AML-193 (cell line): ENCODE measurements at regions not wholly inside any gene's neighbourhood (a gene's known extent, or its start where the extent isn't known, plus 50 kb on each side); places are given as distances from the start of the nearest gene placed in this dataset.
"Not testable (repeated sequence)": the region's sequence is repeated elsewhere in the genome, so short reads cannot be mapped to it uniquely, and the experiment has no call there.

Experiments used
- DNase-seq, 2 experiments: peaks; one replicate each; lab custom pipeline; 2025; lab: John Stamatoyannopoulos, UW

- DNase-seq: no peak
Observed at GRCh38 chr4:10276152-10276551, 159.6 kb upstream of the WDR1 start.

DNA sequence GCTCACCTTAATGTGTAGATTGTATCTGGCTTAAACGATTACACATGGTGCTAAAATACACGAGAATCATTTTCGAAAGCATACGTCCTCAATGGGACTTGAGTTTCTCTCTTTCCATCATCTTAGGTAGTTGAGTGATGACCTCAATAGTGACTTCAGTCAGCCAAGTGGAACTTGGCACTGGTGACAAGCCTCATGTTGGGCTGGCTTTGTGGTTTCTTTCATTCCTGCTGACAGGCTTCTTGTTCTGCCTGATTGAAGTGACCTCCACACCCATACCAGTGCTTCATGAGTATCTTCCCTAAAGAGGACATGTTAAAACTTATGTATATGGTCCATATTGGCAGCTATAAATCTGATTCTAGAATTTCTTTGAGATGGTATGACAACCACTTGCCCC, 159.1 kb upstream of the WDR1 start:
- DNase-seq: no peak

DNA sequence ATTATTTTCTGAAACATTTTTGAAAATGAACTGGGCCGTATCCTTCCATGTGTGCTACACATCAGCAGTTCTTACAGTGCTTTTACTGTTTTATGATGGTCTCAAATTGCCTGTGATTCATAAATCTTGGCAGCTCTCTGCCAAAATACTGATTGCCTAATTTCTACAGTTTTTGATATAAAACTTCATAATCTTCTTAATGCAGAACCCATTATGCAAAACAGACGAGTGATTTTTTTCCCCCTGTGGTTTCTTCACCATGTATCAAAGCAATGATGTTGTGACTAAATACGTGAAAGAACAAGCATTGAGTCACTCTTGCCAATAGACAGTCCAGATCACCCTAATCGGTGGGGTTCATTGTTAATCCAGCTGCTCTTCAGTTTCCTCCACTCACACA, 156.4 kb upstream of the WDR1 start:
- DNase-seq: no peak

DNA sequence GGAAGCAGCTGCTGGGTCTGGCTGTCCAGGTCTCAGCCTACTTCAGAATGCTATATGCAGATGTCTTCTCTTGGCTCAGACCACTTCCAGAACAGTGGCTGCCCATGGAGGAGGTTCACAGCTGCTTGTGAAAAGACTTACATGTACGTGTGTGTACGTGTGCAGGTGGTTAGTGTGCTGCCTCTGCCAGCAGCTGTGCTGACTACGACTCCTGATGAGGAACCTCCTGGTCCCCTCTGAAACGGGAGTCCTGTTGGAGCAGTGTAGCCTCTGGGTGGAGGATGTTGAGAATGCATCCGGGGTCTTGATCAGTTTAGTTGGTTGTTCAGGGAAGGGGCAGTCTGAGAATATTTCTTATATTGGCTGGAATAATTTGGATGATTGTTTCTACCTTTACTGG, 155.9 kb upstream of the WDR1 start:
- no peak for DNase-seq

GRCh38 chr4:10267066-10267465, 150.5 kb upstream of the WDR1 start:
- DNase-seq: no peak

- no peak for DNase-seq
Observed at GRCh38 chr4:10260777-10261176, 144.2 kb upstream of the WDR1 start.

DNA sequence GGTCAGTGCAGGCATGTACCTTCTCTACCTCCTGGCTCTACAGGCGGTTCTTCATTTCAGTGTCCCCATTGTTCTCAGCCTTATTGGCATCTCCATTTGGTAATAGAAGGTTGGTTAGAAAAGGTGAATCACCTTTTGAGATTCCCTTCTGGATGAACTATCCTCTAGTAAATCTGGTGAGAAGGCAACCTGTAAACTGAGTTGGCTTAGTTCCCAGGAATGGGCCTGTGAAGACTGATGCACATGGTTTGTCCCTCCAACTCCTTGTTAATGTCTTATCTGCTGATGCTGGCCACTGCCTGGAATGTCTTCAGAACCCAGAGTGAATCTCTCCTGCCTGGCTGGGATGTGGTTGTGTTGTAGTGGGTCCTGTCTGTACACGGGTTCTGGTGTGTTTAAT, 143.4 kb upstream of the WDR1 start:
- no peak for DNase-seq

GRCh38 chr4:10256203-10256602, 139.6 kb upstream of the WDR1 start:
- DNase-seq: no peak

- DNase-seq: no peak
Observed at GRCh38 chr4:10253765-10254164, 137.2 kb upstream of the WDR1 start.

DNA sequence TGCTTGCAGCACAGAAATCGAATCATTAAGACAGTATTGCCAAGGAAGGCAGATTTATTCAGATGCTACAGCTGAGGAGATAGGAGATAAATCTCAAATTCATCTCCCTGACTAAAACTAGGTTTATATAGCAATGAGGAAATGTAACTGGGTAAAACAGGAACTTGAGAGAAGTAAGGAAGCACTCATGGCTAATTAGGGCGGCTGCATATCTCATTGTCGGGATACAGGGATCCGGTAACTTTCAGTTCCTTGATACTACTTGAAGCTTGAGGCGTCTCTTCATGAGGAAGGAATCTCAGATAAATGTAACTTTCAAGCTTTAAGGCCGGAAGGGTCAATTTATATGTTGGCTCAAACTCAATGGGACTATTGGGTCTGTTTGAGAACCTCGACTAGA, 129.2 kb upstream of the WDR1 start:
- no peak for DNase-seq

DNA sequence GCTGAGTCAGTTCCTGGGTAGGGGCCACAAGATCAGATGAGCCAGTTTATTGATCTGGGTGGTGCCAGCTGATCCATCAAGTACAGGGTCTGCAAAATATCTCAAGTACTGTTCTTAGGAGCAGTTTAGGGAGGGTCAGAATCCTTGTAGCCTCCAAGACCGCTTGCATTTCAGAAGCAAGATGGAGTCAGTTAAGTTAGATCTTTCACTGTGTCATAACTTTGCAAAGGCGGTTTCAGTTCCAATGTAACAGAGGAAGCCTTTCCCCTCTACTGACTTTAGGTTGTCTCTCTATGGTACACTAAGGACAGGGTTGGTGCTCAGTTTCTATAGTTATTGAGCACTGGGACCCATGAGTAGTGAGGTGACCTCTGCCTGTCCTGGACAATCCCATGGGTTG, 127.3 kb upstream of the WDR1 start:
- DNase-seq: no peak

DNA sequence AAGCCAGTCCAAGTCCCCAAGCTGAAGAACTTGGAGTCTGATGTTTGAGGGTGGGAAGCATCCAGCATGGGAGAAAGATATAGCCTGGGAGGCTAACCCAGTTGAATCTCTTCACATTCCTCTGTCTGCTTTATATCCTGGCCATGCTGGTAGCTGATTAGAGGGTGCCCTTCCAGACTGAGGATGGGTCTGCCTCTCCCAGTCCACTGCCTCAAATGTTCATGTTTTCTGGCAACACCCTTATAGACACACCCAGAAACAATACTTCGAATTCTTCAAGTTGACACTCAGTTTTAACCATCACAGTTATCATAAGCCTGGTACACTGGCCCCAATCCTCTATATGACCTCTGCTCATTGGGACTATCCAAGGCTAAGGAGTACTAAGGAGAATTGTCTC, 124.1 kb upstream of the WDR1 start:
- DNase-seq: no peak

- DNase-seq: no peak
Observed at GRCh38 chr4:10239982-10240654, 123.5 kb upstream of the WDR1 start.

DNA sequence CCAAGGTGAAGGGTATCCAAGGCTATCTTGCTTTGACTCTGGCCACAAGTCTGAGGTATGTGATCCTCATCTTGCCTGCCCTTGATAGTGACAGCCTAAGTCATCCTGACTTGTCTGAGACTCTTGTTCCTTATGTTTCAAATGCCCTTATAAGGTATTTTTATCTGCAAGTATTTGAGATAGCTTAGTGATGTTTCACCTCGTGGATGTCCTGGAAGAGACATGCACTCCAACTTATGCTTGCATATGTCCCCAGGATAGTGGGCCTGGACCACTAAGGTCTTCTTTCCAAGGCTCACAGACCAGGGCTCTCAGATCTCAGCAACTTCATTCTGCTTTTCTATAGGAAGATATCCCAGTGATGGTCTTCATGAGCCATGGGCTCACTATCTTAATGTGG, 120.5 kb upstream of the WDR1 start:
- DNase-seq: no peak

DNA sequence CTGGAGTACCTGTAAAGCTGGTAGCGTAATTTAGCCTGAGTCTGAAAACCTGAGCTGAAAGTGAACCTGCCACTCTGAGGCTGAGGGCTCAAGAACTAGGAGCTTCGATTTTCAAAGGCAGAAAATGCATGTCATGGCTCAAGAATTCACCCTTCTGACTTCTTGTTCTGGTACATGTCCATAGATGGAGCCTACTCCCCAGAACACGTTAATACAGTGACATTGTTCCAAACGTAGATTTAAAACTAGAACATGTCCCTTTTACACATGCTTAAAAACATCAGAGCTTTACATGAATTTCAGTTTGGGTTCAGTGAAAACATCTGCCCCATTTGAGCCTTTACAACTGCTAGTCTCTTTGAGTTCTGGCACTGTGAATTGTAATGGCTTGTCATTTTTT, 115.5 kb upstream of the WDR1 start:
- no peak for DNase-seq

DNA sequence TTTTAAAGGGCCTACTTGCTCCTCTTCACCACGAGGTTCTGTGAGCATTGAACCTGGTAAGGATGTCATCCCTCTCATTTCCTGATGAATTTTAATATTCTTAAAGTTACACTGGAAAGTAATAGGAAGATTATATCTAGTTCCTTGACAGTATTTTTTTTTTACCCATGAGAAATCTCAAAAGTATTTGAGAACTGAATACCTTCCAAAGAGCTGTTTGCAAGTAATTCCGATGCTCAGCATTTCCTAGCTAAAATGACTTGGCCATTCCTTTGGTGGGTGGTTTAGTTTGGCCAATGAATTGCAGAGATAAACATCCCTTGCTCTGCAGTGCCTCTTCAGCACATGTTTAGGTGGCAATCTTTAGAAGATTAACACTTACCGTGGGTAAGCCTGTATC, 110.2 kb upstream of the WDR1 start:
- no peak for DNase-seq

DNA sequence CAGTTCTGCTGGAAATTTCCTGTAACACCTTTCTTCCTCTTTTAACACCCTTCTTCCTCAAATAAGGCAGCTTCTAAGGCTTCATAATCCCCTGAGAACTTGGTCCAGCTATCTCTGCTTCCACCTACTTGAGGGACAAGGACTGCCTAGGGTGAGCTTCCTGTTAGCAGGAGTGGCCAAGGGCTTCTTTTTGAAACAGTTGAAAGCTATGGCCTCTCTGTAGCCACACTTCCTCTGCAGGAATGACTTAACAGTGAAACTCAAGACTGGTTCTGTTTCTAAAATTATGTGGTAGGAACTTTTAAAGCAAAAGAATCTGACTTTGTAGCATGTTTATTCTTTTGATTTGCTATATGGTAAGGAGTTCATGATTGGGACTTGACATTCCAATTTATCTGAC, 108.5 kb upstream of the WDR1 start:
- DNase-seq: no peak

GRCh38 chr4:10223782-10224181, 107.2 kb upstream of the WDR1 start:
- DNase-seq: no peak

DNA sequence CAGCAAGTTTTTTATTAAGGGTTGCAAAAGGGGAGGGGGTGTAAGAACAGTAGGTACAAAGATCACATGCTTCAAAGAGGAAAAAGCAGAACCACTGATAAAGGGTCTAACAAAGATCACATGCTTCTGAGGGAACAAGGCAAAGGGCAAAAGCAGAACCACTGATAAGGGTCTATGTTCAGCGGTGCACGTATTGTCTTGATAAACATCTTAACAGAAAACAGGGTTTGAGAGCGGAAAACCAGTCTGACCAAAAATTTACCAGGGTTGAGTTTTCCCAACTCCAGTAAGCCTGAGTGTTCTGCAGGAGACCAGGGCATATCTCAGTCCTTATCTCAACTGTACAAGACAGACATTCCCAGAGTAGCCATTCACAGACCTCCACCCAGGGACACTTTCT, 96.9 kb upstream of the WDR1 start:
- not testable (repeated sequence) for DNase-seq

DNA sequence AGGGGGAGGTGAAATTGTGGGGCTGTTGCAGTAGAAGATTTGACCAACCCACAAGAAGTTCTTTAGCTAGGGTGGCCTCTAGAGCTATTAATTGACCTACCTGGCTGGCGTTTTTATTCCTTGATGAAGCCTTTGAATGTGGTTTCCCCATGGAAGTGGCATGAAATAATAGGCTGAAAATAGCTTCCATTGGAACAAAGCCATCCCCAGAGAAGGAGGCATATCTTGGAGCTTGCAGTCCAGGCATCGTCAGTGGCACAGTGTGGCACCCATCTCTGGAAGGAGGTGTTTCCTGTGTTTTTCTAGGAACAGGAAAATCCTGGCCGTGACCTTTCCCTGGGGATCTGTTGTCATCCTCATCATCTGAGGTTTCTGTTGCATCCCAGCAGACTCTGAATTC, 96.3 kb upstream of the WDR1 start:
- DNase-seq: no peak

- no peak for DNase-seq
Observed at GRCh38 chr4:10212400-10212799, 95.8 kb upstream of the WDR1 start.

DNA sequence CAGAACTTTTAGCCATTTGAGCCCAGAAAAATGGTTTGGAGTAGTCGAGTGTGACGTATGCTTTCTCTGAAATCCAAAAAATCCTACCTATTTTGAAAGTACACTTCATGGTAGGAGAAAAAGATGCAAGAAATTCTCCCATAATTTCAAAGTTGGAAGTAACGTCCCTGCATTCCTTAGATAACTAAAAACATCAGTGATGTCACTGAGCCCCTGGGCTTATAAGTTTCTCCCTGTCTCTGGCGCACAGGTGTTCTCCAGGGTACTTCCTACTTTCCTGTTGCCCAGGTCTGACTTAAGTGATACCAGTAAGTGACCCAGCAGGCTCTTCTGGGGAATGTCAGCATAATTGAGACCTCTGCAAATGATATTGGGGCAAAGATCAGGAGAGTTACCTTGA, 90.5 kb upstream of the WDR1 start:
- DNase-seq: no peak

DNA sequence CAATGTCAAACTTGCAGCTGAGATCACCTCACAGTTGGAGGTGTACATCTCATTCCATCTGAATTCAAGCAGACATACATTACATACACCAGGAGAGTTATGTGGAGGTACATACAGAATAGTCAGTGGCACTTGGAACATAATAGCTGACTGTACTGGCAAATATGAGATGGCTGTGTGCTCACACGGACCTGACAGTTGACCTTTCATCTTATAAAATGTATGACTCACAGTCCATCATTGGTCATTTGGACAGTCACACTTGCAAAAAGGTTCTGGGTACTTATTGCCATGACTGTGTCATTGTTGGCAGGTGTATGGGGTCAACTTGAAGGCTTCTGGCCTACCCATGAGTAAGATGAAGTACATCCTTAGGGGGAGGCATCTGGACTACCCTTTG, 88.6 kb upstream of the WDR1 start:
- DNase-seq: no peak

DNA sequence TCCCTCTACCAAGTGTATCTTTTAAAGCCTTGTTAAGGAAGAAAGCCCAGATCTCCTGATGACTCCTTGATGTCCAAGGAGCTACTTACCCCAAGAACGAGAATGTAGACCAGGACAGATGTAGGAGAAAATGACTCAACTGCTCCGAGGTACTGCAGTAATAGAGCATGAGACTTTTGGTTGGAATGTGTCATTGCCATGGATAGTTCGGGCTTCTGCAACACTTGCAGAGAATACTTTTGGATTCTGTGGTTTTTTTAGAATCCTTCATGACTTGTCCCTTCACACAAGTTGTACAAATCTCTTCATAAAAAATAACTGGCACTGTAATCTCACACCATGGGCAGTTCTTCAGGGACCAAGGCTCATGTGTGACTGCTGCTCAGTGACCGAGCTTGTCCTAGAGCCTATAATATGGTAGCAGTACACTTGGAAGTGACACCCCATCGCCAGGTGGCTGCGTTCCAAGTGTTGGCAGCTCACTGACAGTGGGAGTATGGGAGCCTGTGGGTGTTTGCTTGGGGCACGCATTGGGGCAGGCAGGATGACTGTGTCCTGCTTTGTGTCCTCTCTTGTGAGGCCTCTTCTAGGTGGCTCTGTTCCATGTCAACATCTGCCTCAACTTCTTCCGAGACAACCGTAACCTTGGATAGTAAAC, 87.9 kb upstream of the WDR1 start:
- no peak for DNase-seq
